ENCODE measurements at regions not wholly inside any gene's neighbourhood (a gene's known extent, or its start where the extent isn't known, plus 50 kb on each side); places are given as distances from the start of the nearest gene placed in this dataset.

- peaks cover 2 to 14% of the 10 kb centered on the region in 2 experiments; a peak in 2 of 4 replicates for H3K4me1 ChIP-seq (ENCODE audit: control insufficient read depth in 1 of 2, insufficient read depth in 2 of 2, low read length in 2 of 2)
- H3K36me3 ChIP-seq (ENCODE audit: control insufficient read depth in 1 of 2, insufficient read depth in 2 of 2, low read length in 2 of 2) = no peaks in the 10 kb centered on the region
- H2AFZ ChIP-seq (ENCODE audit: low read depth, low read length, poor library complexity, severe bottlenecking) = peak overlapping the region; percentile 48
- ChIA-PET CTCF (no interaction called here), POLR2A (no interaction called here), RAD21 (ENCODE audit: low non-redundant PET in 1 of 2, low total read pairs in 2 of 2, uncharacterized antibody in 2 of 2, unreplicated experiment in 2 of 2) (no interaction called here)
- no TSS peak for BruUV-seq (replicated peaks)
- TF ChIP-seq CTCF (IDR thresholded peaks at IDR 0.05 in 2 of 3, conservative IDR thresholded peaks at IDR 0.05 in 1 of 3; ENCODE audit: borderline replicate concordance in 1 of 3, insufficient read depth in 1 of 3, low read depth in 2 of 3, low read length in 2 of 3) (0 out of 6 replicates have a peak, but pooled peaks of 1 of the 3 experiments have one; percentile 16), REST (IDR thresholded peaks at IDR 0.05; ENCODE audit: low read depth) (no peak), CBX3 (IDR thresholded peaks at IDR 0.05; ENCODE audit: low read depth) (no peak)
- H4K20me1 ChIP-seq (ENCODE audit: insufficient read depth) = no peaks in the 10 kb centered on the region
- H3K79me2 ChIP-seq (ENCODE audit: insufficient read depth, low read length) = no peaks in the 10 kb centered on the region
- H3K9me2 ChIP-seq (ENCODE audit: insufficient read depth) = no peaks in the 10 kb centered on the region
- no peak overlapping the region for H3K4me3 ChIP-seq (replicated peaks in 1 of 2; ENCODE audit: low read depth in 1 of 2, low read length in 2 of 2)
- intact Hi-C loops (cut with micrococcal nuclease) = no loop called here
- no peak for DNase-seq (ENCODE audit: low read depth, low spot score)
- H3K4me2 ChIP-seq (ENCODE audit: low read length) = no peak overlapping the region
- no peaks in the 10 kb centered on the region for H3K9me3 ChIP-seq (ENCODE audit: control insufficient read depth in 1 of 2, insufficient read depth in 1 of 2, low read depth in 1 of 2, low read length in 2 of 2)
- no peak for ATAC-seq
- no peak overlapping the region for H3K27ac ChIP-seq (ENCODE audit: low read depth, low read length)
- H3K9ac ChIP-seq (ENCODE audit: low read length) = no peak overlapping the region
- H3K27me3 ChIP-seq (ENCODE audit: insufficient read depth, low read length) = no peaks in the 10 kb centered on the region
These were observed 795.5 kb downstream of the TNS3 start for GRCh38 chr7:46786221-46786954.
